Skeletal muscle tissue (tissue), 3 donors: ENCODE measurements at regions not wholly inside any gene's neighbourhood (a gene's known extent, or its start where the extent isn't known, plus 50 kb on each side); places are given as distances from the start of the nearest gene placed in this dataset.

ENCODE experiments used
- H3K27ac ChIP-seq: one replicate; pipeline ENCODE4 v1.7.0; 2013; ENCODE audit warnings: mild to moderate bottlenecking, low read depth, low read length, inconsistent platforms
- H3K27me3 ChIP-seq, 3 donors: one replicate each; pipeline ENCODE4 v1.7.0; 2013; ENCODE audit warnings: low read length in 3 of 3; ENCODE audit not compliant: control insufficient read depth in 3 of 3, insufficient read depth in 3 of 3
- H3K36me3 ChIP-seq, 3 donors: one replicate each; pipeline ENCODE4 v1.7.0; 2013; ENCODE audit warnings: low read length in 3 of 3; ENCODE audit not compliant: control insufficient read depth in 3 of 3, insufficient read depth in 3 of 3
- H3K4me1 ChIP-seq, 3 donors: one replicate each; pipeline ENCODE4 v1.7.0; 2013; ENCODE audit warnings: low read length in 3 of 3, mild to moderate bottlenecking in 3 of 3; ENCODE audit not compliant: control insufficient read depth in 3 of 3, insufficient read depth in 3 of 3
- H3K4me3 ChIP-seq, 3 donors: one replicate each; pipeline ENCODE4 v1.7.0; 2013; ENCODE audit warnings: low read length in 3 of 3
- H3K9ac ChIP-seq, 3 donors: one replicate each; pipeline ENCODE4 v1.7.0; 2013; ENCODE audit warnings: low read length in 3 of 3, mild to moderate bottlenecking in 3 of 3, moderate library complexity in 2 of 3, low read depth in 1 of 3
- H3K9me3 ChIP-seq, 3 donors: one replicate each; pipeline ENCODE4 v1.7.0; 2013; ENCODE audit warnings: low read length in 3 of 3; ENCODE audit not compliant: control insufficient read depth in 3 of 3
- donor health status: Osteomylitis.

DNA sequence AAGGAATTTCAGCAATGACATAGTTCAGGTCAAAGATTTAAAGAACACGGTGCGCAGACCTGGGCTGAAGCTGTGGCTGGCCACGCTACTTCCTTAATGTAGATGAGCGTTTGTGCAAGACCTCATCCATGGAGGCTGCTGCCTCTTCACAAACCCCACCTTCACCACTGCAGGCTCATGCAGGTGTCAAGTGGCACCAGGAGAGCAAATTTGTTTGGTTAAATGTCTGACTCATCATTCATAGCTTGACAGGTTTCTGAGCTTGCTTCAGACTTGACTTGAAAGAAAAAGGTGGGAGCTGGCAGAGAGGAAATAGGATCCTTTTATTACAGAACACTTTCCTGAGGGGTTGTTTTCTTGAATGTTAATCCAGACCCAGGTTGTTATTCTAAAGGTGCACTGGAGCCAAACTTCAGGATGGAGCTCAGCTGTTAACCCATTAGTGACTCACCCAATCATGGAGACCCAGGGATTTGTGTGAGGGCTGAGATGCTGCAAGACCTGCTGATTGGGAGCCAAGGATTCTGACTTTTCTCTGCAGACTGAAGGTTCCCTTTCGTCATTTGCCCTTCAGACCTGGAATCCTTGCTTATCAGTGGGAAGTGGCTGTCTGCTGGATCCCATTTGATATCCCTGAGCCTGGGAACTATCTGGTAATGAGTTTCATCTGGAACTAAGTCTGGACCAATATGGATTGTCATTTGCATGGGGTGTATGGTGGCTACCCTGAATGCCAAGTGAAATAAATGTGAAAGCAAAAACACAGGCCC is 315.3 kb downstream of the PTTG2 start:
- Histone ChIP-seq H3K9ac (no peak overlapping the region), H3K4me3 (no peak overlapping the region), H3K9me3 (no peaks in the 10 kb centered on the region), H3K36me3 (no peaks in the 10 kb centered on the region), H3K27me3 (no peaks in the 10 kb centered on the region), H3K4me1 (no peaks in the 10 kb centered on the region), H3K27ac (no peak overlapping the region)

DNA sequence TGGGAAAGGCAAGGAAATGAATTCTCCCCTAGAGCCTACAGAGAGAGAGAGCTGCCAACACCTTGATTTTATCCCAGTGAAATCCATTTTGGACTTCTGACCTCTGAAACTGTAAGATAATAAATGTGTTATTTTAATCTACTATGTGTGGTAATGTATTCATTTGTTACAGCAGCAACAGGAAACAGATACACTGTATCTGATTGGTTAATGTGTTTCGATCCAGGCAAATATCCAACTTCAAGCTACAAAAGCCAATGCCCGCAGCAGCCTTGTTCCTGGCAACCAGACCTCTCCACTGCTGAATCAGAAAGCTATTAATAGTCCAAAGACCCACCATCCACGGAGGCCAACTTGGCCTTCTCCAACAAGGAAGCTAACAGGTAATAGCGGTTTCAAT is 318.1 kb downstream of the PTTG2 start:
- peaks cover 0 to 2% (median 0%) of the 10 kb centered on the region in 3 donors for H3K4me1 ChIP-seq
- no peak overlapping the region for H3K4me3 ChIP-seq
- no peak overlapping the region for H3K27ac ChIP-seq
- H3K9ac ChIP-seq: no peak overlapping the region
- H3K36me3 ChIP-seq: no peaks in the 10 kb centered on the region
- no peaks in the 10 kb centered on the region for H3K27me3 ChIP-seq
- no peaks in the 10 kb centered on the region for H3K9me3 ChIP-seq

DNA sequence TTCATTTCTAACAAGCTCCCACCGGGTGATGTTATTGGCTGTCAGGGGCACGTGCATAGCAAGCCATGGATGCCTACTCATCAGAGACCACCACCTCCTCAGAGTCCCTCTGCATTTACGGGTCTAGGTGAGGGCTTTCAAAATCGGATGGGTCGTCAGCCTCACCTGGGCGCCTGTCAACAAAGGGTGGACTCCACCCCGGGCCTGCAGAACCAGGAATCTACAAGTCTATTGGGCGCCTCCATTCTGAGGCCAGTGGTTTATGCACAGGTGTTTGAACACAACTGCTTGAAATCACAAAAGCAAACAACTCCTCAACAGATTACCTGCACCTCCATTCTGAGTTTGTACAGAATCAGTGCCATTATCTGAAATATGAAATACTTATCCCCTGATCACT is 318.9 kb downstream of the PTTG2 start:
- Histone ChIP-seq H3K27ac (no peak overlapping the region), H3K27me3 (no peaks in the 10 kb centered on the region), H3K4me3 (no peak overlapping the region), H3K9me3 (no peaks in the 10 kb centered on the region), H3K9ac (no peak overlapping the region), H3K4me1 (peaks cover 0 to 2% (median 0%) of the 10 kb centered on the region in 3 donors), H3K36me3 (no peaks in the 10 kb centered on the region)

GRCh38 chr4:38279650-38280322 is 319.6 kb downstream of the PTTG2 start:
- Histone ChIP-seq H3K36me3 (no peaks in the 10 kb centered on the region), H3K27ac (no peak overlapping the region), H3K9ac (no peak overlapping the region), H3K4me1 (peaks cover 0 to 2% (median 0%) of the 10 kb centered on the region in 3 donors), H3K27me3 (no peaks in the 10 kb centered on the region), H3K4me3 (no peak overlapping the region), H3K9me3 (no peaks in the 10 kb centered on the region)

GRCh38 chr4:38280323-38280706 is 320.1 kb downstream of the PTTG2 start:
- peaks cover 0 to 2% (median 0%) of the 10 kb centered on the region in 3 donors for H3K4me1 ChIP-seq
- H3K9ac ChIP-seq: no peak overlapping the region
- H3K27ac ChIP-seq: no peak overlapping the region
- no peak overlapping the region for H3K4me3 ChIP-seq
- H3K9me3 ChIP-seq: no peaks in the 10 kb centered on the region
- no peaks in the 10 kb centered on the region for H3K36me3 ChIP-seq
- H3K27me3 ChIP-seq: no peaks in the 10 kb centered on the region

DNA sequence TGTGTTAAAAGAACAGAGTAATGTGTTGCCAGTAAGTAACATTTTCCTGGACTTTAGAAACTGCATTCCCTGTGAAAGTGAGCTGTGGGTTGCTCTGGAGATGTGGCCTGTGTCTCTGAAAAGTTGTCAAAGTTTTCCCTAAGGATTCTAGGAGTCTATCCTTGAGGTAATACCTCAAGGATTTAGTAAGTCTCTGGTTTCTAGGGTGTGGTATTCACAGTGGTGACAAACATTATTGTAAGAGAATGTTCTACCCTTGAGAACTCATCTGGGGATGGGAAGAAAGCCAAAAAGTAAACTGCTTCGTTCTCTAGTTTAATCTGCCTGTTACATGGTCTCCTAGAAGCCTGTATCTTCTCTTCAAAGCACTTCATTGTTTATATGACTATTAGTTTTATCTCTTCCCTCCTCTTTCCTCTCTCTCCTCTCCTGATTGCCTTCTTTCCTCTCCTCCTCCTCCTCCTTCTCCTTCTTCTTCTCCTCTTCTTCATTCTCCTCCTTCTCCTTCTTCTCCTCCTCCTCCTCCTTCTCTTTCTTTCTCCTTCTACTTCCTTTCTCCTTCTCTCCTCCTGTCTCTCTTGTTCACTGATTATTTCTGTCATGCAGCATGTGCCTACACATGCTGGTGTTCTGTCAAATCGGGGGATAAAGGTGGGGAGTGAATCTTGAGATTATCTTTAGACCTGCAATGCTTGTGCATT is 321.3 kb downstream of the PTTG2 start:
- no peak overlapping the region for H3K9ac ChIP-seq
- no peaks in the 10 kb centered on the region for H3K36me3 ChIP-seq
- H3K4me1 ChIP-seq: peaks cover 0 to 2% (median 0%) of the 10 kb centered on the region in 3 donors
- H3K9me3 ChIP-seq: no peaks in the 10 kb centered on the region
- H3K27ac ChIP-seq: no peak overlapping the region
- no peak overlapping the region for H3K4me3 ChIP-seq
- no peaks in the 10 kb centered on the region for H3K27me3 ChIP-seq

DNA sequence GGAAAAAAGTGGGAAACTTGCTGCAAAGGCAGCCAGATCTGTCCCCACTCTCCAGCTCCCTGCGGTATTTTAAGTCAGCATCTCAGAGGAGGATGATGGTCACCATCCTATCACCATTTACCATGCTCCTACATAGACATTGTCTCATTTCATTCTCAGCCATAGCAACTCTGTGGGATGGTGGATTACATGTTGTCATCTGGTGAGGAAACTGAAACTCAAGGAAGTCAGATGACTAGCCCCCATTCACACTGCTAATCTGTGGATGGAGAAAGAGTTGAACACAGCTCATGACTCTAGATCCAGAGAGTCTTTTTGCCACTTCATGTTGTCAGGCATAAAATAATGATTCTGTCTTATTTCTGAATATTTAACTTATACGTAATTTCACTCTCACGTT is 323.5 kb downstream of the PTTG2 start:
- Histone ChIP-seq H3K36me3 (no peaks in the 10 kb centered on the region), H3K9me3 (no peaks in the 10 kb centered on the region), H3K9ac (no peak overlapping the region), H3K4me1 (peaks cover 0 to 2% (median 0%) of the 10 kb centered on the region in 3 donors), H3K27me3 (no peaks in the 10 kb centered on the region), H3K27ac (no peak overlapping the region), H3K4me3 (no peak overlapping the region)

DNA sequence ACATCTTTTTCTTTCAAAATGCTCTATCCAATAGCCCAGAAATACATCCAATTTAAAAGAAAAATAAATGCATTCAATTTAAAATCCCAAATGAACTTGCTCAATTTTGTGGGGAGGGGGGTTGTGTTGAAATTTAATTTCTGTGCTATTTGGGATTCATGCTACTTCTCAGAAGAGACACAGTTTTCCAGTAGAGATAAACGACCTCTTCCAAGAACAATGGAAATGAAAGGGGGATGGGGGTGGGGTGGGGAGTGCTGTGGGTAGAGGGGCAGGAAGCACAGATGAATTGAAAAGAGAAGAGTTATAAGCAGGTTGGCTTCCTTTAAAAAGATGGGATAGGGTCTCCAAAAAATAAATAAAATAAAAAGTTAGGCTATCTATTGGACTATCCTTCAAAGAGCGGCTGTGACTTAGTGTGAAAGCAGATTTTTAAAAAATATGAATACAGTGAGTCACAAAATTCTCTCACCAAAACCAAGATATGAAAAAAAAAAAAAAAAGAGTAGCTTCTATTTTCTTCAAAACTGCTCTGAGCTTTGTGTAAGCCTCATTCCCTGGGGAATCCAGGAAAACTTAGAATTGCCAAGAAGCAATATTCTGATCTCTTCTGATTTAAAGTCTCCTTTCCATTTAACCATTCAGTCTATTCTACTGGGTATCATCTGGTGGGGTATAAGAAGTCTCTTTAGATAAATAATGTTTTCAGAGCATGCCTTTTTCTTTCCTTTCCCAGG is 324.3 kb downstream of the PTTG2 start:
- H3K9ac ChIP-seq: no peak overlapping the region
- no peaks in the 10 kb centered on the region for H3K9me3 ChIP-seq
- peaks cover 0 to 2% (median 0%) of the 10 kb centered on the region in 3 donors for H3K4me1 ChIP-seq
- H3K27ac ChIP-seq: no peak overlapping the region
- no peak overlapping the region for H3K4me3 ChIP-seq
- H3K36me3 ChIP-seq: no peaks in the 10 kb centered on the region
- no peaks in the 10 kb centered on the region for H3K27me3 ChIP-seq

GRCh38 chr4:38287101-38287851 is 327.1 kb downstream of the PTTG2 start:
- Histone ChIP-seq H3K36me3 (no peaks in the 10 kb centered on the region), H3K27me3 (no peaks in the 10 kb centered on the region), H3K9me3 (no peaks in the 10 kb centered on the region), H3K27ac (no peak overlapping the region), H3K4me1 (no peaks in the 10 kb centered on the region), H3K4me3 (no peak overlapping the region), H3K9ac (no peak overlapping the region)
